NT2/D1 (cell line): ENCODE measurements at regions not wholly inside any gene's neighbourhood (a gene's known extent, or its start where the extent isn't known, plus 50 kb on each side); places are given as distances from the start of the nearest gene placed in this dataset.

Experiments used
- DNase-seq: peaks from one replicate; pipeline ENCODE4 v3.0.0-alpha.2; 2011; ENCODE audit warnings: low read depth, low spot score
- H3K27me3 ChIP-seq: 2 replicates; pipeline ENCODE4 v1.6.0; 2011; ENCODE audit warnings: mild to moderate bottlenecking; ENCODE audit not compliant: insufficient read length, insufficient read depth
- H3K36me3 ChIP-seq: 2 replicates; pipeline ENCODE4 v1.6.1; 2011; ENCODE audit warnings: mild to moderate bottlenecking, low read length, mixed read lengths; ENCODE audit not compliant: insufficient read depth, insufficient read length
- H3K4me1 ChIP-seq: 2 replicates; pipeline ENCODE4 v1.5.1; 2011; ENCODE audit not compliant: insufficient read depth, insufficient read length
- H3K4me3 ChIP-seq: 2 replicates; pipeline ENCODE4 v1.5.1; 2011; ENCODE audit warnings: low read depth; ENCODE audit not compliant: insufficient read length
- H3K9ac ChIP-seq: 2 replicates; pipeline ENCODE4 v1.6.0; 2011; ENCODE audit warnings: low read depth; ENCODE audit not compliant: insufficient read length
- H3K9me3 ChIP-seq: 2 replicates; pipeline ENCODE4 v1.5.1; 2011; ENCODE audit warnings: mild to moderate bottlenecking, low read length; ENCODE audit not compliant: insufficient read depth
- SUZ12 ChIP-seq: IDR thresholded peaks from 2 replicates; pipeline ENCODE4 v1.6.1; 2011; ENCODE audit not compliant: insufficient read length, insufficient read depth; ENCODE audit errors: extremely low read depth
- YY1 ChIP-seq: IDR thresholded peaks from 2 replicates; pipeline ENCODE4 v1.6.1; 2011; ENCODE audit not compliant: insufficient read length, insufficient read depth
- ZNF274 ChIP-seq: IDR thresholded peaks from 2 replicates; pipeline ENCODE4 v1.6.1; 2011; ENCODE audit warnings: mild to moderate bottlenecking, low read depth, low read length

DNA sequence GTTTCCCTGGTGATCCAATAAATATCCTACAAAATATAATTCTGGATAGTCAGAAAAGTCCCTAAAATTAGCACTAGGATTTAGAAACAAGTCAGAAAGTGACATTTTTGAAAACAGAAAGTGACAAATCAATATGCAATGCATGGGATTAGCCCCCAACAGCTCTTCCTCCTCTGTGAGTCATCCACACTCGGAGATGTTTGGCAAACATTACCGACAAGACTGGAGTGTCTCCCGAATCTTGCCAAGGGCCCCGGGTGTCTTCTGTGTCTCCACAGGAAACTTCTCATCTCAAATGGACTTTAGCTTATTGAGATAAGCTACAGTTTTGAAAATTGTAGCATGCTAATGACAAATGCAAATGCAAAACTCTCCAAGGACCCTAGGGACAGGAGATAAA lies 398.9 kb upstream of the CCDC196 start:
- no peaks in the 10 kb centered on the region for H3K27me3 ChIP-seq
- DNase-seq: no peak
- H3K9ac ChIP-seq: no peak overlapping the region
- no peaks in the 10 kb centered on the region for H3K4me1 ChIP-seq
- H3K9me3 ChIP-seq: no peaks in the 10 kb centered on the region
- H3K36me3 ChIP-seq: no peaks in the 10 kb centered on the region
- H3K4me3 ChIP-seq: no peak overlapping the region
- TF ChIP-seq YY1: no peak
- no peak for TF ChIP-seq ZNF274
- no peak for TF ChIP-seq SUZ12

GRCh38 chr14:66088656-66089055 lies 397.5 kb upstream of the CCDC196 start:
- TF ChIP-seq ZNF274: no peak
- no peak for TF ChIP-seq SUZ12
- TF ChIP-seq YY1: no peak
- DNase-seq: no peak
- Histone ChIP-seq H3K9me3 (no peaks in the 10 kb centered on the region), H3K9ac (no peak overlapping the region), H3K27me3 (no peaks in the 10 kb centered on the region), H3K4me1 (no peaks in the 10 kb centered on the region), H3K36me3 (no peaks in the 10 kb centered on the region), H3K4me3 (no peak overlapping the region)

GRCh38 chr14:66092206-66092605 lies 394.0 kb upstream of the CCDC196 start:
- DNase-seq: no peak
- no peaks in the 10 kb centered on the region for H3K4me1 ChIP-seq
- H3K9me3 ChIP-seq: no peaks in the 10 kb centered on the region
- H3K4me3 ChIP-seq: no peak overlapping the region
- no peak overlapping the region for H3K9ac ChIP-seq
- H3K27me3 ChIP-seq: no peaks in the 10 kb centered on the region
- H3K36me3 ChIP-seq: no peaks in the 10 kb centered on the region
- TF ChIP-seq YY1 (no peak), SUZ12 (no peak), ZNF274 (no peak)

- Histone ChIP-seq H3K4me3 (no peak overlapping the region), H3K4me1 (no peaks in the 10 kb centered on the region), H3K27me3 (no peaks in the 10 kb centered on the region), H3K9me3 (no peaks in the 10 kb centered on the region), H3K36me3 (no peaks in the 10 kb centered on the region), H3K9ac (no peak overlapping the region)
- no peak for DNase-seq
- no peak for TF ChIP-seq SUZ12
- no peak for TF ChIP-seq ZNF274
- no peak for TF ChIP-seq YY1
These were observed 393.4 kb upstream of the CCDC196 start for GRCh38 chr14:66092748-66093147.

GRCh38 chr14:66094001-66094727 lies 392.0 kb upstream of the CCDC196 start:
- H3K4me1 ChIP-seq: no peaks in the 10 kb centered on the region
- no peak for DNase-seq
- no peak overlapping the region for H3K9ac ChIP-seq
- no peak overlapping the region for H3K4me3 ChIP-seq
- H3K36me3 ChIP-seq: no peaks in the 10 kb centered on the region
- no peak for TF ChIP-seq SUZ12
- no peak for TF ChIP-seq ZNF274
- TF ChIP-seq YY1: no peak
- H3K27me3 ChIP-seq: no peaks in the 10 kb centered on the region
- no peaks in the 10 kb centered on the region for H3K9me3 ChIP-seq

DNA sequence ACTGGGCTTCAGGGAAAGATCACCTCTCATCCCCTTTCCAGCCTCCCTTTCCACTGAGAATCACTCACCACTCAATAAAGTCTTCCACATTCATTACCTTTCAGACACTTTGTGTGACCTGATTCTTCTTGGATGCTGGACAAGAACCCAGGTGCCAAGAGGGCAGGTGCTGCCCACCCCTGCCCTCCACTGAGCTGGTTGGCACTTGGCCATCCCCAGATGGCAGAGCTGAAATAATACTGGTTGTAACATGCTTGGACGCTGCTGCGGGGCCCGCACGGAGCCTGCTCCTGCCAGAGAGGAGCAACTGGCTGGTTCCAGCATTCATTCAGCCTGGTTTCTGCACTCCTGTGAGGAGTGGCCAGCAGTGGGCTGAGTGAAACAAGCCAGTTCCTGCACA lies 386.7 kb upstream of the CCDC196 start:
- Histone ChIP-seq H3K36me3 (no peaks in the 10 kb centered on the region), H3K4me3 (no peak overlapping the region), H3K9me3 (no peaks in the 10 kb centered on the region), H3K4me1 (no peaks in the 10 kb centered on the region), H3K27me3 (no peaks in the 10 kb centered on the region), H3K9ac (no peak overlapping the region)
- TF ChIP-seq SUZ12: no peak
- TF ChIP-seq ZNF274: no peak
- no peak for TF ChIP-seq YY1
- no peak for DNase-seq

GRCh38 chr14:66099931-66100330 lies 386.2 kb upstream of the CCDC196 start:
- no peak overlapping the region for H3K9ac ChIP-seq
- no peaks in the 10 kb centered on the region for H3K36me3 ChIP-seq
- no peak for DNase-seq
- no peaks in the 10 kb centered on the region for H3K4me1 ChIP-seq
- TF ChIP-seq ZNF274 (no peak), YY1 (no peak), SUZ12 (no peak)
- H3K4me3 ChIP-seq: no peak overlapping the region
- H3K27me3 ChIP-seq: no peaks in the 10 kb centered on the region
- H3K9me3 ChIP-seq: no peaks in the 10 kb centered on the region

DNA sequence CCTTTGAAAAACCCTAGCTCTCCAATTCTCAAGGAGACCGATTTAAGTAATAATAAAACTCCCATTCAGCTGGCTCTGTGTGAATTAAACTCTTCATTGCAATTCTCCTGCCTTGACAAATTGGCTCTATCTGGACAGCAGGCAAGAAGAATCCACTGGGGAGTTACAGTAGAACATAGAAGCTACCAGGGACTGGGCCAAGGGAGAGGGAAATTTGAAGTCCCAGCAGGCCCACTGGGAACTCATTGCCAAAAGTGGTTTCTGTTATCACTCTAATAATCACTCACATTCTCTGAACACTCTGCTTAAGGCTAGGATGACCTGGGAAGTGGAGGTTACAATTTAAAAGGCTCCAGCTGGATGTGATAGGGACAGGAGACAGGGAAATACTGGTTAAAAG lies 384.5 kb upstream of the CCDC196 start:
- Histone ChIP-seq H3K4me1 (no peaks in the 10 kb centered on the region), H3K4me3 (no peak overlapping the region), H3K9ac (no peak overlapping the region), H3K36me3 (no peaks in the 10 kb centered on the region), H3K9me3 (no peaks in the 10 kb centered on the region), H3K27me3 (no peaks in the 10 kb centered on the region)
- no peak for DNase-seq
- TF ChIP-seq SUZ12 (no peak), ZNF274 (no peak), YY1 (no peak)
